ENCODE measurements at regions not wholly inside any gene's neighbourhood (a gene's known extent, or its start where the extent isn't known, plus 50 kb on each side); places are given as distances from the start of the nearest gene placed in this dataset.

DNA sequence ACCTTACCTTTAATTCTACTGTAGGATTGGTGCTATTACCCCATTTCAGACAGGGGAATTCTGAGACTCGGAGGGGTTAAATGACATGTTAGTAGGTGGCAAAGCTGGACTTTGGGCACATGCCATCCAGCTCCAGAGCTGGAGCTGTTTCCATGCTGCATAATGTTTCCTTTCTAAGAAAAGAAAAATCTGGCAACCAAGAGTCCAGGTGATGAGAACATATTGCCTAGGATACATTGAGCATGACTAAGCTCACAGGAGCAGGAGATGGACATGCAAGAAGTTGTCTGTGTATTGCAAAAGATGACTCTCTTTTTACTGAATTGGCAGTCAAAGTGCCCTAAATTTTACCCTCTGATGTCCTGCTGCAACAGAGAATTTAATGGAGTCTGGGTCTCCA is 150.8 kb upstream of the SYT13 start:
- DNase-seq (ENCODE audit: low spot score): no peak

DNA sequence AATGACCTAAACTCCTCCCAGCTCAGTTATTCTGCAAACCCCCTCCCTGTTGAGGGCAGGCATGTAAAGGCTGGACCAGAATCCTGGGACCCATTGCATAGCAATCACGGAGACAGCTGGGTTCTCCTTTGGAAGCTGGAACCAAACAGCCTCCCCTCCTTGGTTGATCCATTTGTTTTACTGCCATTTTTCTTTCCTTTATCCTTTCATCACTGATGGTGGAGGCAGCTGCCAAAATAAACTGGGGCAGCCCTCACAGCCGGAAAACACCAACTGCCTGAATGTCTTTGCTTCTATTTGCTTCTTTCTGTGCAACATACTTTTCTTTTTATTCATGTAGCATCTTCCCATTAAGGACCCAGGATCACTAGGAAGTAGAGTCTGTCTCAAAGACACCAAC is 150.0 kb upstream of the SYT13 start:
- no peak for DNase-seq (ENCODE audit: low spot score)

DNA sequence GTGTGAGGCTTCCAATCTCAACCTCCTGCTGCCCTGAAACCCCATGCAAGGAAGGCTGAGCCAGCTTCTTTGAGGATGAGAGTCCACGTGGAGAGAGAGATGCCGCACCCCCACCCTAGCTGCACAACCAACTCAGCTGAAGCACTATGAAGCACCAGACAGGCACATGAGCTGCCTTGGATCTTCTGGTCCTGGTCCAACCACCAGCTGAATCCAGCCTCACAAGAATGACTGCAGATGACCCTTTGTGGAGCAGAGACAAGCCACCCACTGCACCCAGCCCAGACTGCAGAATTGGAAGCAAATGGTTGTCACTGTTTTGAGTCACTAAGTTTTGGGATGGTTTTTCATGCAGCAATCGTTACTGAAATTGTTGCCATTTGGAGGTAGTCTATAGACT is 149.6 kb upstream of the SYT13 start:
- no peak for DNase-seq (ENCODE audit: low spot score)

DNA sequence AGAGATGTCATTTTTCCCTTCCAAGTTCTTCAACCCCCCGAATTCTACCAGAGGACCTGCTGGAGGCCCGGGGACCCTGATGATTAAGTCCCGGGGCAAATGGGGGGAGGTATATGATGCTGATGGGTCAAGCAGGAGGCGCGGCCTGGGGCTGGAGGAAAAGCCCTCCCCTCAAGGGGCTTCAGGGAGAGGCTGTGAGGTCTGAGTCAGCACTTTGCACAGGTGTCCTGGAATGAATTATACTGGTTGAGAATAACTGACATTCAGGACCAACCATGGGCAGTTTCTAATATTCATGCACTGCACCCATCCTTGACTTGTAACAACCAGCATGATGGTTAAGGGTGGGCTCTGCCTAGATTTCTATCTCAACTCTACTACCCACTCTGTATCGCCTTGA is 146.8 kb upstream of the SYT13 start:
- DNase-seq (ENCODE audit: low spot score): no peak

DNA sequence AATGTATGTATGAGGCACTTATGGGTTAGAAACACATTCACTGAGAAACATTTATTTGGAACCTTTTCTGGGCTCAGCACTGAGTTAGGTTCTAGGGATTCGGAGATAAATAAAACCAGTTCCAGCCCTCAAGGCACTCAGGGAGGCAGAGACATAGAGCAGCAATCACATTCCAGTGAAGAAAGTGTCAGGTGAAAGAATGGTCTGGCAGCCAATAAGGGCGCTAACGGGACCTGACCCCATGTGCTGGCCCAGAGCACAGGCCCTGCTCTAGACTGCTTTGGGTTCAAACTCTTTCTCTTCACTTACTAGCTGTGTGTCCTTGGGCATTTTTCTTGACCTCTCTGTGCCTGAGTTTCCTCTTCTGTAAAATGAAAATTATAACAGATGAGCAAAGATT is 146.0 kb upstream of the SYT13 start:
- no peak for DNase-seq (ENCODE audit: low spot score)

DNA sequence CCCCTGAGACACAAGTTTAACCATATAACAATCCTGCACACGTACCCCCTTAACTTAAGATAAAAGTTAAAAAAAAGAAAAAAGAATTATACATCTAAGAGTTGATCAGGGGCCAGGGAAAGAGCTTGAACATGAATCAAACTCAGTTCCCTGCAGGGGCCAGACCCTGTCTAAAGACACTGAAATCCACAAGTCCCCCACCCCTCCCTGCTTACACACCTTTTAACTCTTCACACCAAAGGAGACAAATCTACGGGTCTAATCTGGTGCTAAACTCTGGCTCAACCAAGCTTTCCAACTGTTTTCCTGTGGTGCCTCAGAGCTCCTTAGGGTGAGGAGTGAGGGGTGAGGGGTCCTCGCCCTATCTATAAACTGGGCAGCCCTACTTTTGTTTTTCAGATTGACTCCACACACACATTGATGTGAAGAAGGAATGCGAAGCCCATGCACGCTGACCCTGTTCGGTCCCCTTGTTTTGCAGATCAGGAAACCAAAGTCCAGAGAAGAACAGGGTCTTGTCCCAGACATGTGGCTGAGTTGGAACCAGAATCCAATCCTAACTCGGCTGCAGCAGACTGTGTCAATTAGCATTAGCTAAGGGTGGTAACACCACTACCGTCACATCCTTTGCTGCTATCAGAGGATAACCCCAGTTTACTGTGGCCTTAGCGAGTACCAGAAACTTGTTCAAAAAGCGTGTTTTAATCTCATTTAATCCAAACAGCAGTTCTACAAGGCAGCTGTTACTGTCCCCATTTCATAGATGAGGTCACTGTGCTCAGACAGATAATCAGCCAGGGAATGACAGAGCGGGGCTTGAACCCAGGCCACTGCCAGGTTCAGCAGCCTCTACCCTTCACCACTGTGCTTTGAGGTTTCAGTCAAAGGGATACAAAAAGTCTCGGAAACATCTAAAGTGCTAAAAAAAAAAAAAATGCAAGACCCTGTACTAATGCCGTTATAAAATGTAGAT is 145.2 kb upstream of the SYT13 start:
- no peak for DNase-seq (ENCODE audit: low spot score)

DNA sequence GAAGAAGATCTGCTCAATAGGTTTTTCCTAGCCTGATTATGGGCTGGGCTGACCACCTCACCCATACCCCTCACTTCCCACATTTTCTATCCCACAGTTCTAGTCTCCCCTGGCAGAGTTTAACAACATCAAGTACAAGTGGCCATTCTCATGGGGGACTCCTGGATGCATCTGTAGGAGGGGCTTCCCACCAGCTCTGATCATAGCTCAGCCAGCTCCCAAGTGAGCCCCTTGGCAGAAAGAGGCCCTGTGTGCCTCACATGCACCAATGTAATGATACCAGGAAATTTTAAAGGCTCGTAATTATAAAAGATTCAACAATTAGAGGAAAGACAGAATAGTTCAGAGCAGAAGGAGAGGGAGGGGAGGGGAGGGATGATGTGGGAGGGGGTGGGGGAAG is 144.2 kb upstream of the SYT13 start:
- no peak for DNase-seq (ENCODE audit: low spot score)

DNA sequence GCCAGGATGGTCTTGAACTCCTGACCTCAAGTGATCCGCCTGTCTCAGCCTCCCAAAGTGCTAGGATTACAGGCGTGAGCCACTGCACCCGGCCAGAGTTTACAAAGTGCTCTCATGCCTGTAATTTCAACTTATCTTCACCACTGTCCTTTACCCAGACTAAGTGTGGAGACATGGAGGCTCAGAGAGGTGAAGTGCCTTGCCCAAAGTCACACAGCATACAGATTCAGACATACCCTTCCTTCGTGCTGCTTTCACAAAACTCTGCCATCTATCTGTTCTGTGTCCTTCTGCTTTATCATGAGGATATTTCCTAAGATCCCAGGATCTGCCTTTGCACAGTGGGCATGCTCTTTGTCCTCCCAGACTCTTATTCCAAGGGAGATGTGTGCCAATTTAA is 143.6 kb upstream of the SYT13 start:
- DNase-seq (ENCODE audit: low spot score): no peak

DNA sequence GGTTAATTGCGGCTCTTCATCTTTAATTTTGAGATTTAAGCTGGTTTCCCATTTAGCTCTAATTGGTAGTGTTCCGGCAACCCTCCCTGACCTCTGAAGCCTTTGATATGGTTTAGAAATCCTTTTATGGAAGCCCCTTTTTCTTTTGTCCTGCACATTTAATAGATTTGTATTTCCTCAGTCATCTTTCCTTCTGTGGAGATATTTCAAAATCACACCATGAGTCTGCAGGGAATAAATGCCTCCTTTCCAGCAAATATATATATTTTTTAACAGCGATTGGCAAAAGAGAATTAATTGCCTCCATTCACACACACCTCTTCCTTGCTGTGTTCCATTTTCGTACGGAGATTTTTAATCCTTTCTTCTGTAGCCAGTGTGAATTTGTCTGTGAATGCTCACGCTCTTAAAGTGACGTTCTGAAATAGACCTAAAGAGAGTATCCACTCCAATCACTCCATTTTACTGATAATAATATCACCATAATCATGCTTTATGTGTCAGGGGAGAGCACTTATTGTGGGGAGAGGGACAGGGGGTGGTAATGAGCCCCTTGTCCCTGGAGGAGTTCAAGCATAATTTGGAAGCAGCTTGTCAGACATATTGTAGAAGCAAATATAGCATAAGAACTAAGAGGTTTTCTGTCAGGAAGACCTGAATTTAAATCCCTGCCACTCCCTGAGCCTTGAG is 142.5 kb upstream of the SYT13 start:
- DNase-seq (ENCODE audit: low spot score): no peak

DNA sequence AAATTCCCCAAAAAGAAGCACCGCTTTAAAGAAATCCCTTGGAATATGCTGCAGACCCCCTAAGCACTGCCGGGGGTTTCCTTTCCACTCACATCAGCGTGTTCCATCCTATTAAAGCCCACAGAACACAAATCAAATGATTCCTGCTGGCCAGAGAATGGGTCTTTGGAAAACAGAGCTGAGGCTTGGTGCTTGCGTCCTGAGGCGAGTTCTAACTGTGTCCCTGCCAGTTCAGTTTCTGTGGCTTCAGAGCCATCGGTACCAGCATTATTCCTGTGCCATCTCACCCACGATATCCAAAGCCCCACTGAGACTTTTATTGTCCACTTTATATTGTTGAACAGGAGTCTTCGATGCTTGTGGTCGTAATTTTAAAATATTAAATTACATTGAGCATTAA is 142.0 kb upstream of the SYT13 start:
- DNase-seq (ENCODE audit: low spot score): no peak

DNA sequence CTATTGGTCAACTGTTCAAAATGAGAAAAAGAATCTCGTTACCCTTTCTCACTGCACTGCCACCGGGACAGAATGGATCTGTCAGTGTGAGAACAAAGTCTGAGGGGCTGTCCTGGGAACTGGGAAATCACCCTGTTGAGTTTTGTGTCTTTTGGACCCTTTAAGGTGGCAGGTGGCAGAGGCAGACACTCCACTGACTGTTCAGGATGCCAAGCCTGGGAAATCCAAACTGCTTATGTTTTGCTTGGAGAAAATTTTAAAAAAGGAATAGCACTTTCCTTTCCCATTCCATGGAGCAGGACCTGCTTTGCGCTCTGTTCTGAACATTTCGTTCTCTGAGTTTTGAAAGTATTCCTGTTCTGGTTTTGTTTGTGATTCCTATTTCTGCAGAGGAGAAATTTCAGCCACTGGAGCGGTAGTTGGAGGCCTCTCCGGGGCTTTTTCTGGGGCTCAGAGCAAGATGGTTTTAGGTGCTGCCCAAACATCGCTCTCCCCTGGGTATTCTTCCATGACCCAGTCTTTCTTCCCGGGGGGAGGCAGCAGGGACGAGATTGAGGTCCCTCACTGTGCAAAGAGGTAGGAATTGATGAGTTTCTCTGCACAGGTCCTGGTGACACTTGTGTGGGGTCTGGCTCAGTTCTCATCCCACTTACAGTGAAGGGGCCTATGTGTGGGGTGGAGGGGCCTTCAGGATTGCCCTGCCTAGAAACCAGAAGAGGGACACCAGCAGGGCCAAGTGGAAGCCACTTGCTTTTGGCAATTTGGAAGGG is 138.5 kb upstream of the SYT13 start:
- DNase-seq (ENCODE audit: low spot score): no peak

DNA sequence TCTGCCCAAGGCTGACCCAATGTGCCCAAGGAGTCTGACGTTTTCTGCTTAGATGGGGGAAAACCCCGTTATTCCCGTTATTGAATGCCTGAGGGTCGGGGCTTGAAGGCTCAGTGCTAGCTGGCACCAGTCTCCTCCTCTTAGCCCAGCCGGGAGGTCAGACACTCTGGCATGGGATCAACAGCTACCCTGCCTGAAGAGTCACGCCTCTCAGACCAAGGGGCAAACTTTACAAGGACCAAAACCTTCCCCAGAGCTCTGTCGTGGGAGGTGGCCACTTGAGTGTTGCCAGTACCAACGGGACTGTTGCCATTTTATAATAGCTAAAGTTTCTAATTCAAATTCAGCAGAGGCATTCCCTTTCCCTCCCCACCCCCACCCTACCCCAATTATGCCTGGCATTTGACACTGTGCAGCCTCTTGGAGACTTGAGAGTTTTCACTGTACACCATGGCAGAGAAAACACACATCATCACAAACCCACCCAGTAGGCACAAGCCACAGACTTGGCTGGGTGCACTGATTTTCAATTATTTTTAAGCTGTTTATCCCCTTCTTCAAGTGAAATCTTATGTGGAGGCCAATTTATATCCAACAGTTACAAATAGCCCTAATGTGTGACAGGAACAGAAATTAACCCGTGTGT is 137.5 kb upstream of the SYT13 start:
- no peak for DNase-seq (ENCODE audit: low spot score)

DNA sequence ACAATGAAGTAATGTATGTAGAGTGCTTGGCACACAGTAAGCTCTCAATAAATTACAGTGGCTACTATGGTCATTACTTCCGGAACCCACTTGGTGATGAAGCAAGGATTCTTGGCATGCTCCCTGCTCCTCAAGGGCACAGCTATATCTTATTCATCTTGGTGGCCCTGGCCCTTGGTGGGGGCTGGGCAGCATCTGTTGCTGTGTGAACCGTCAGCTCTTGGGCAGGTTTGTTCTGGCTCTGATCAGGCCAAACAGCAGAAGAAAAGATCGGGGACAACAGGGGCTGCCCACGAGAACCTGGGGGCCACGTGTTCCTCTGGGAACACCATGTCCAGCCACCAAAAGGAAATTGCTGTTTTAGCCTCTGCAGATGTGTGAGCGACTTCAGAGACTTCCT is 136.9 kb upstream of the SYT13 start:
- no peak for DNase-seq (ENCODE audit: low spot score)

DNA sequence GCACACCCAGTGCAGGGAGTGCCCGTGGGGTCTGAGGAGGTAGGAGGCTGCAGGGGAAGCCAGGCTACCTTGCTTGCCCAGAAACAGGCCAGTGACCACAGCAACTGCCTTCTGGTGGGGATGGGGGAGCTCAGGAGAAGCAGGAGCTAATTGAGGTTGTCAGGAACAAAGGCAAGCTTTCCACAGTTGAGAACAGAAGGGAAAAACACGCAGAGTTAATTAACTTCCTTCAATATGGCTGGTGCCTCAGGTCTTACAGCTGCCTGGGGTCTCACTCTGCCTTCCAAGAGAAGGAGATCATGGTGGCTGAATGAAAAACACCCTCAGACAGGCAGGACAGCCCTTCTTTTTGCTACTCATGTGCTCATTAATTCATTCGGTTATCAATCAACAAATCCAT is 127.9 kb upstream of the SYT13 start:
- DNase-seq (ENCODE audit: low spot score): no peak

DNA sequence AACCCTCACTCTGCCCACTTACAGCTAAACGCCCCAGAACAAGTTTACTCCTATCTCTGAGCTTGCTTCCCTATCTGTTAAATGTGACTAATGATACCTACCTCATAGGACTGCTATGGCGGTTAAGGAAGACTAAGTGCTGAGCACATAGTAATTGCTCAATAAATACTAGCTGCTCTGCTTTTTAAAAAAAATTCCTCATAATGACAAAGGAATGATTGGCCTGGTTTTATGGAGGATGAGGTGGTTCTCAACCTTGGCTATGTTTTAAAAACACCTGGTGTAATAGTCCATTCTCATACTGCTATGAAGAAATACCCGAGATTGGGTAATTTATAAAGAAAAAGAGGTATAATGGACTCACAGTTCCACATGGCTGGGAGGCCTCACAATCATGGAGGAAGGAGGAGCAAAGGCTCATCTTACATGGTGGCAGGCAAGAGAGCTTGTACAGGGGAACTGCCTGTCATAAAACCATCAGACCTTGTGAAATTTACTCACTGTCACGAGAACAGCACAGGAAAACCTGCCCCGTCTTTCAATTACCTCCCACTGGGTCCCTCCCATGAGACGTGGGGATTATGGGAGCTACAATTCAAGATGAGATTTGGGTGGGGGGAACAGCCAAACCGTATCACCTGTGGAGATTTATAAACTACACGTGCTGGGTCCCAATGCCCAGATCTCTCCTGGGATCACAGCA is 127.2 kb upstream of the SYT13 start:
- no peak for DNase-seq (ENCODE audit: low spot score)

DNA sequence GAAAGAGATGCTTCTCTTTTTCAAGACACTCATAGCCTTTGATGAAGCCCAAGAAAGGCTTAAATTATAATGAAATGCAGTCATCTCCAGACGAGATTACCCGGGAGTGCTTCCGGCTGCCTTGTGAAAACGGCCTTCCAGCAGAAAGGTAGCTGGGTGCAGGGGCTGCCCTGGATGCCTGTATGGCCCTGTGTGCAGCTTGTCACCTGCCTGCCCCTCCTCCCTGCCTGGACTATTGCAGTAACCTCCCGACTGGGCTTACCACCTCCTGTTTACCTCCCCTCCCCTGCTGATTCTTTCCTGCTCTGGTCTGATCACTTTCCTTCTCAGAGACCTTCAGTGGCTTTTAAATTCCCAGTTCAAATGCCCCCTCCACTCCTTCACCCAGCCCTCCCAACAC is 126.4 kb upstream of the SYT13 start:
- no peak for DNase-seq (ENCODE audit: low spot score)

DNA sequence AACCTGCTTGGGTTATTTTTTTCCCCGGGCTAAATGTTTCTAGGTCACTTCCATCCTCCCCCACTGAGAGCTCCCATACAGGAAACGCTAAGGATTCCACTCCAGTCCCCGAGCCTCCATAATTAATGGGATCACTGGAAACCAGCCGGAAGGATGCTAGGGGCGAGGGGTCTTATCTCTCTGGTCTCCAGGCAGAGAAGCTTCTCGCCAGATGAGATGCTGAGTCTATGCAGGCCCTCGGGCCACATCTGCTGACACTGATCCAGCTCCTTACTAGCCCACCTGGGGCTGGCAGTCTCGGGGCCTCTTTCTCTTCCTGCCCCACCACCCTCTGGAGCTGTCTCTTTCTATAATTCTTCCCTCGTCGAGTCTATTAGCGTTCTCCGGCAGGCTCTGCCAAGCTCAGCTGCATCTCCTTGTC is 125.9 kb upstream of the SYT13 start:
- no peak for DNase-seq (ENCODE audit: low spot score)

DNA sequence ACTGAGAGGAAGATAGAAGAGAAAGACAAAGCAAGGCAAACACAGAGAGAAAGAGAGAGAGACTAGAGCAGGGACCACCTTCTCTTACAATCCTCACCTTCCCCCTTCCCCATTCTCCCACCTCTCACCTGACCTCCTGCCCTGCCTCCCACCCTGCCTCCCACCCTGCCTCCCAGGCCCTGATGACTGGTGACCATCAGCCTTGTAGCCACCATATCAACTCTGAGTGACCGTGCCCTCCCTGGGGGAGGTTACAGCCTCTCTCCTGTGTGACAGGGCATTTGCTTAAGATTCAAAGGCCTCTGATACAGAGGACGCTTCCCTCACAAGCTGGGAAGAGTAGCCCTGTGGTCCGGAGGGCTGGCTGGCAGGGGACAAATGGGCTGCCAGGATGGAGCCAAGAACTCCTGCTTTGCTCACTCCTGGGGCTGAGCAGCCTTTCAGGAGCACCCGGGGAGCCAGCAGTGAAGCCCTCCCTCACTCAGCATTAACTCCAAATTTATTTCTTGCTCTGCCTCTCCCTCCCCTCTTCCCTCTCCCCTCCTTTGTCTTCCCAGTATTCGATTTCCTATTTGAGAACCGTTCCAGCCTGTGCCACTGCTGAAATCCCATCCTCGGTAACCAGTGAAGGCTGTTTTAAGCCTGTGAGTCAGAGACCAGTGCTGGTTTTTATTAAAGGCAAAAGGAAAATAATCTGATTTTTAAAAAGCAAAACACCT is 125.2 kb upstream of the SYT13 start:
- no peak for DNase-seq (ENCODE audit: low spot score)

DNA sequence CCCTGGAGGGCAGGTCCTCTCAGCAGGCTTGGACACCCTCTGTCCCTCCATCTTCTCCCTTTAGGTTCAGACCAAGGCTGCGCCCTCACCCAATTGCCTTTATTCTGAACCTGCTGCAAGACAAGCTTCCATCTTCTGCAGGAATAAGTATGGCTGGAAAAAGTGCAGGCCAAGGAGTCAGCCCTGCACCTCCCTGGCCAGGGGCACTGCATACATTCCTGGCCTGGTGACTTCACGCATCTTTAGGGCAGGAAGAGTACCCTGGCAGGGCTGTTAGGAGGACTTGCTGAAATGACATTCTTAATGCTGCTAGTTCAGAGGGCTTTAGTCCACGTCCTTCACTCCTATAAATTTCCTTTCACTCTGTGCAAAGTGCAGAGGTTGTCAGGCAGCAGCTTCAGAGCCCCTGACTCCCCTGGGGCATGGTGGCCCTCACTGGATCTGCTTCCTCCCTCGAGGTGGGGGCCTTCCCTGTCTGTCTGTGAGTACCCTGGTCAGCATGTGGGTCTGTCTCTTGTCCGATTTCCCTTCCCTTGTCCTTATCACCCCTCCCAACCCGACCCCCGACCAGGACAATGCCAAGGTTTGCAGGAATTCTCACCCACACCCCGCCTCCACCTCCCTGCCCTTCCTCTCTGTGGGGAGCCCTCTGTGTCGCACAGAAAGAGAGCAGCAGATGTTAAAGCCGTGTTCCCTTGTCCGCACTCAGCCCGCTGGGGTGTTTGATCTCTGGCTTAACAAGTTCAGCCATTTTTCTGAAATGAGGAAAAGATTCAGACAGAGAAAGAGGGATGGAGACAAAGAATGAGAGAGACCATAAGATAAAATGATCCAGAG is 124.5 kb upstream of the SYT13 start:
- DNase-seq (ENCODE audit: low spot score): no peak

DNA sequence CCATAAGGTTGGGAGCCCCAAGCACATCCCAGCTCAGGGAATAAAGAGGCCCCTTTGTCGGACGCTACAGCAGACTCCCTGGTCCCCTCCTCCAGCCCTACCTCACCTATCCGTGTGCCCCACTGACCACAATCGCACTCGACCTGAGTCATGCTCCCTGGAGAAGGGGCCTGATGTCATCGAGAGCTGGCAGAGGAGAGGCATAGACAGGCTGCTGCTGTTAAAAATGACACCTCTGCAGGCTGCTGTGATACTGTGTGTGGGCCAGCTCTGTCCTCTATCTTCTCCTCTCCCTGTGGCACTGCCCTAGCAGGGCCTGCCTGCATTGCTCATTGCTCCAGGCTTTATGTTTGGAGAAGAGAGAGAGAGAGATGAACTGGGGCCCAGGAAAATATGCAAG is 123.4 kb upstream of the SYT13 start:
- no peak for DNase-seq (ENCODE audit: low spot score)
